Loucy (cell line): ENCODE measurements at regions not wholly inside any gene's neighbourhood (a gene's known extent, or its start where the extent isn't known, plus 50 kb on each side); places are given as distances from the start of the nearest gene placed in this dataset.
"Not testable (repeated sequence)": the region's sequence is repeated elsewhere in the genome, so short reads cannot be mapped to it uniquely, and the experiment has no call there.

ENCODE experiments used
- H2AFZ ChIP-seq: fragments of 200-600 bp; sonication (generic); 2 replicates; pipeline ENCODE4 v1.6.0; 2016; ENCODE audit warnings: antibody characterized with exemption, mild to moderate bottlenecking, low read length, moderate library complexity
- H3F3A ChIP-seq: fragments of 200-600 bp; 2 replicates; pipeline ENCODE4 v1.6.0; 2016; ENCODE audit warnings: antibody characterized with exemption, low read depth, mild to moderate bottlenecking
- H3K27me3 ChIP-seq: fragments of 200-600 bp; sonication (generic); 2 replicates; pipeline ENCODE4 v1.6.1; 2014; ENCODE audit warnings: low read length, mild to moderate bottlenecking; ENCODE audit not compliant: insufficient read depth, poor library complexity, severe bottlenecking
- H3K36me3 ChIP-seq: fragments of 200-600 bp; sonication (generic); 2 replicates; pipeline ENCODE4 v1.6.1; 2016; ENCODE audit warnings: low read length; ENCODE audit not compliant: insufficient read depth
- H3K4me1 ChIP-seq: fragments of 200-600 bp; sonication (generic); 2 replicates; pipeline ENCODE4 v1.5.1; 2014; ENCODE audit warnings: low read length, mild to moderate bottlenecking; ENCODE audit not compliant: insufficient read depth, poor library complexity, severe bottlenecking
- H3K4me2 ChIP-seq: fragments of 200-600 bp; sonication (generic); 2 replicates; pipeline ENCODE4 v1.6.0; 2014; ENCODE audit warnings: antibody characterized with exemption, low read length, low read depth, mild to moderate bottlenecking; ENCODE audit not compliant: poor library complexity, severe bottlenecking
- H3K4me3 ChIP-seq: fragments of 200-600 bp; sonication (generic); 2 replicates; pipeline ENCODE4 v1.5.1; 2014; ENCODE audit warnings: low read length, mild to moderate bottlenecking, mixed read lengths; ENCODE audit not compliant: poor library complexity, severe bottlenecking
- H3K79me2 ChIP-seq: fragments of 200-600 bp; sonication (generic); 2 replicates; pipeline ENCODE4 v1.6.1; 2014; ENCODE audit warnings: low read length; ENCODE audit not compliant: insufficient read depth
- H3K9ac ChIP-seq: fragments of 200-600 bp; sonication (generic); 2 replicates; pipeline ENCODE4 v1.6.0; 2014; ENCODE audit warnings: mild to moderate bottlenecking, low read depth, low read length, moderate library complexity; ENCODE audit not compliant: poor library complexity, severe bottlenecking
- H3K9me2 ChIP-seq: fragments of 200-600 bp; sonication (generic); replicated peaks from 2 replicates; pipeline ENCODE4 v1.6.1; 2016; ENCODE audit warnings: low read depth, low read length, mixed read lengths
- H3K9me3 ChIP-seq: fragments of 200-600 bp; sonication (generic); 2 replicates; pipeline ENCODE4 v1.6.1; 2014; ENCODE audit warnings: mild to moderate bottlenecking, antibody characterized with exemption, low read length, low read depth; ENCODE audit not compliant: insufficient read depth
- H4K20me1 ChIP-seq: fragments of 200-600 bp; sonication (generic); 2 replicates; pipeline ENCODE4 v1.6.0; 2014; ENCODE audit warnings: antibody characterized with exemption, low read length, mild to moderate bottlenecking; ENCODE audit not compliant: insufficient read depth, poor library complexity, severe bottlenecking
- TF ChIP-seq, protein P1 (sequence below): fragments of 200-600 bp; sonication (generic); conservative IDR thresholded peaks from 2 replicates; pipeline ENCODE4 v1.5.1; 2014; ENCODE audit warnings: mild to moderate bottlenecking, antibody characterized with exemption, low read length

DNA sequence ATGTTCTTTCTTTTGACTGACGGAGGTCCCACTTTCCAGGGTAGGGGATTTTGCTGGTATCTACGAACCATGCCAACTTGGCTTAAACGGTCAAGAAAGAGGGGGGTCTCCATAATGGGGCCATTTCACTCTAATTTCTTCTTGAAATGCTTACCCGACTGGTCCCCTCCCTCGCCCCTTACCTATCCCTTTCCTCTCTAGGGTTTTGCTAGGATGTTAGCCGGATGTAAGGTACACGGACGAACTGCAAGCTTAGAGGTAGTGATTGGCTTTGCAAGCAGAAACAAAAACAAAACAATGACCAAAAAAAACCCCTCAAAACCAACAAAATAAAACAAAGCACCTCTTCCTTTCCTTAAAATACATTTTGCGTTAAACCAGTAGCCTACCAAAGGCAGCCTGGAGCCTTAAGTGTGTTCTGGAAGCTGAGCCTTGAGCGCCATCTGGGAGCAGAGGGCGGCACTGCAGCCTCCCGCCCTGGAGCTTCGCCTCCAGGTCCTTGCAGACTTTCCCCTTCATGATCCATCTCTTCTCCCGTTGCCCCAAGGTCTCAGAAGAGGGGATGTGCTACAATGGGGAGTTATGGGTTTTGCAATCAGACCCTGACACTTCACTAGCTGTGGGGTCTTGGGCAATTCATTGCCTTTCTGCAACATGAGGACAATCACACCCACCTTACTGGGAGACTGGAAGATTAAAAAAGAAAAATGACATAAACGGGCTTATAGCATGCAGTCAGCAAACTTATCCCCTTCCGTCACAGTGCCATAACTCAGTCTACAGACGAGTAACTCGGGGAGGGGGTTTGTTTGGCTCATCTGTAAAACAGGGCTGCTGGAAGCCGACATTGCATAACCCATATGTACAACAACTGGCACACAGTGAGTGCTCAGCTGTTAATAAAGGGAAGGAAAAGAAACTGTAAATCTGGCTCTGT is 125.9 kb upstream of the RRN3 start:
- TF ChIP-seq, protein P1, sequence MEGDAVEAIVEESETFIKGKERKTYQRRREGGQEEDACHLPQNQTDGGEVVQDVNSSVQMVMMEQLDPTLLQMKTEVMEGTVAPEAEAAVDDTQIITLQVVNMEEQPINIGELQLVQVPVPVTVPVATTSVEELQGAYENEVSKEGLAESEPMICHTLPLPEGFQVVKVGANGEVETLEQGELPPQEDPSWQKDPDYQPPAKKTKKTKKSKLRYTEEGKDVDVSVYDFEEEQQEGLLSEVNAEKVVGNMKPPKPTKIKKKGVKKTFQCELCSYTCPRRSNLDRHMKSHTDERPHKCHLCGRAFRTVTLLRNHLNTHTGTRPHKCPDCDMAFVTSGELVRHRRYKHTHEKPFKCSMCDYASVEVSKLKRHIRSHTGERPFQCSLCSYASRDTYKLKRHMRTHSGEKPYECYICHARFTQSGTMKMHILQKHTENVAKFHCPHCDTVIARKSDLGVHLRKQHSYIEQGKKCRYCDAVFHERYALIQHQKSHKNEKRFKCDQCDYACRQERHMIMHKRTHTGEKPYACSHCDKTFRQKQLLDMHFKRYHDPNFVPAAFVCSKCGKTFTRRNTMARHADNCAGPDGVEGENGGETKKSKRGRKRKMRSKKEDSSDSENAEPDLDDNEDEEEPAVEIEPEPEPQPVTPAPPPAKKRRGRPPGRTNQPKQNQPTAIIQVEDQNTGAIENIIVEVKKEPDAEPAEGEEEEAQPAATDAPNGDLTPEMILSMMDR, result peak; percentile 56
- not testable (repeated sequence) for H3F3A ChIP-seq, H3K9me2 ChIP-seq, H3K27me3 ChIP-seq, H3K4me2 ChIP-seq, H4K20me1 ChIP-seq, H2AFZ ChIP-seq, H3K79me2 ChIP-seq, H3K9me3 ChIP-seq, H3K4me3 ChIP-seq, H3K36me3 ChIP-seq, H3K9ac ChIP-seq, H3K4me1 ChIP-seq

DNA sequence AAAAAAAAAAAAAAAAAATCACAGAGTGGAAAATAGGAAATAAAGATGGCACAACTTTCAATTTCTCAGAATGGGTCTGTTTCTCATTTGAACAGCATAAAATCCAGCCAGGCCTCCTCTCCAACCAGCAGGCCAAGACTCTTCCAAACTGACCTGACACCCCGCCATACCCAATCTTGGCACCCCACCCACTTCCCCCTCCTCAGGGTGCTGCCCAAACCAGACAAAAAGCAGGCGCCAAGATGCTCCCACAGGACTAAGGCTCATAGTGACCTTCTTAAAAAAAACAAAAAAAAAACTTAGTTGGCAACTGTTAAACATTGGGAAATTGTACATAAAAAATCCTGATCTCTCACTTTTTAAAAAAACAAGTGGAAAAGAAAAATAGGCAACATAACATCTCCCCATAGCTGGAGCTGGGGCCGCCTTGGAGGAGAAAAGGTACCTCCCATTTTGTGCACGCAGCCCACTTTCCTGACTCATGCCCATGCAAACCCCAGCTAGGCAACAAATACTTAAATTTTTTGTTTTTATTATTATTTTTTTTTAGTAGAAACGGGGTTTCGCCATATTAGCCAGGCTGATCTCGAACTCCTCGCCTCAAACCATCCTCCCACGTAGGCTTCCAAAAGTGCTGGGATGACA is 124.9 kb upstream of the RRN3 start:
- H3K9ac ChIP-seq, H3K9me2 ChIP-seq, H2AFZ ChIP-seq, H4K20me1 ChIP-seq, H3F3A ChIP-seq, H3K9me3 ChIP-seq, H3K4me2 ChIP-seq, H3K79me2 ChIP-seq, H3K4me3 ChIP-seq, H3K36me3 ChIP-seq, H3K4me1 ChIP-seq, H3K27me3 ChIP-seq: not testable (repeated sequence)

DNA sequence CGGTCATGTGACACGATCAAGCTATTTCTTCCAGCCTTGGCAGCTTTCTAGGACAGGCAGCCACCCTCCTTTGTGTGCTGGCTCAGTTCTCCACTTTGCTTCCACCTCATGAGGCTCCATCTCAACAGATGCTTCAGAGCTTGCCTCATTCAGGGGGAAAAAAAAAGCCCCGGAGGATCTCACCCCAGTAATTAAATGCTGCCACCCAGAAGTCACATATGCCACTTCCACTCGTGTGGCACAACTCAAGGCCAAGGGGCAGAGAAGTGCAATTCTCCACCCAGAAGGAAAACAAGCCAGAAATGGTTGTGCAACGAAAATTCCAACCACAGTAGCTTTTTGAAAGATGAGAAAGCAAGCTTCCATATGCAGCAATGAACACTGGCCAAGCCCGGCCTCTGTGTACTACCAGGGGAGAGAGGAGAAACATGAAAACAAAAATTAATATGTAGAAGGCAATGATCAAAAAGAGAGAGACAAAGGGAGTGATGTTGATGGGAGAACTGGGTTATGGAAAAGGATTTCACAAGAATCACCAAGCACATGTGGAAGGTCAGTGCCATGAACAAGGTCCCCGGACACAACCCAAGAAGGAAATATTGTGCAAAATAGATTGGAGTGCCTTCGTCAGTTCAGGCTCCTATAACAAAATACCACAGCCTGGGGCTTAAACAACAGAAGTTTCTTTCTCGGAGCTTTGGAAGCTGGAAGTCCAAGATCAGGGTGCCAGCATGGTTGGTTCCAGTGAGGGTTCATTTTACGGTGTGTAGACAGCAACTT is 113.3 kb upstream of the RRN3 start:
- H3K79me2 ChIP-seq, H3K9ac ChIP-seq, H3F3A ChIP-seq, H3K4me2 ChIP-seq, H3K9me2 ChIP-seq, H4K20me1 ChIP-seq, H2AFZ ChIP-seq, H3K4me3 ChIP-seq, H3K36me3 ChIP-seq, H3K9me3 ChIP-seq, H3K4me1 ChIP-seq, H3K27me3 ChIP-seq: not testable (repeated sequence)

DNA sequence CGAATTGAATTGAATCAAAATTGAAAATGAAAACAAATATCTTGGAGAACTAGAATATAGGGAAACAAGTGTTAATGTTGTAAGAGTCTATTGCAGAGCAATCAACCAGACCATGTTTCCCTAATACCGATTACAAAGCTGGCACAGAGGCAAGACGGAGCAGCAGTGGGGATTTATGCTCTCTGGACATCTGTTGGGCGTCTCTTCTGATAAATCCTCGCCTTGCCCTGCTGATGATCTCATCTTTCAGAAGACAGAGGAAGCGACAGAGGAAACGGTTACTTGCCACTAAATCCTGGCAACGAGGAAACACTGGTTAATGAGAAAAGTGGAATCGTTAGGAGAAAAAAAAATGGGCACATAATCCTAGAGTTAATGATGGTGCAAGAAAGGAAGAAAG is 112.4 kb upstream of the RRN3 start:
- H4K20me1 ChIP-seq, H3K27me3 ChIP-seq, H2AFZ ChIP-seq, H3K4me2 ChIP-seq, H3K9me2 ChIP-seq, H3K4me3 ChIP-seq, H3K9me3 ChIP-seq, H3K79me2 ChIP-seq, H3K36me3 ChIP-seq, H3K9ac ChIP-seq, H3F3A ChIP-seq, H3K4me1 ChIP-seq: not testable (repeated sequence)

DNA sequence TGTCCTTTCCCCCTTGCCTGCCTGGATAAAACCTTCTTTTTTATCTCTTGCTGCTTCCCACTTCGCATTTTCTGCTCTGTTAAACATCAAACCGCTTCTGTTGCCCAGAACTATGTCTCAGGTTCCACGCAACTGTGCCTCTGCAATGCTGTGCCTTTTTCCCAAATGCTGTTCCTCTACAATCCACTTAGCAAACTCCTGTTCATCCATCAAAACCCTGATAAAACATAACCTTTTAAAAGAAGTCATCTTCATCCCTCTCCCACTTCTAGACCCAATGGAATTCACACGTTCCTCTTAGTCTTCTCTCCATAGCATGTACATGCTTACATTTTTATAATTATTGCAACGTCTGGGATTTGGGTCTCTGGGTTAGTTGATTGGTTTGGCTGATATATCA is 111.9 kb upstream of the RRN3 start:
- not testable (repeated sequence) for H3K36me3 ChIP-seq, H3K9me3 ChIP-seq, H3K27me3 ChIP-seq, H3K9me2 ChIP-seq, H2AFZ ChIP-seq, H3K4me1 ChIP-seq, H4K20me1 ChIP-seq, H3K9ac ChIP-seq, H3K4me3 ChIP-seq, H3K4me2 ChIP-seq, H3K79me2 ChIP-seq, H3F3A ChIP-seq

DNA sequence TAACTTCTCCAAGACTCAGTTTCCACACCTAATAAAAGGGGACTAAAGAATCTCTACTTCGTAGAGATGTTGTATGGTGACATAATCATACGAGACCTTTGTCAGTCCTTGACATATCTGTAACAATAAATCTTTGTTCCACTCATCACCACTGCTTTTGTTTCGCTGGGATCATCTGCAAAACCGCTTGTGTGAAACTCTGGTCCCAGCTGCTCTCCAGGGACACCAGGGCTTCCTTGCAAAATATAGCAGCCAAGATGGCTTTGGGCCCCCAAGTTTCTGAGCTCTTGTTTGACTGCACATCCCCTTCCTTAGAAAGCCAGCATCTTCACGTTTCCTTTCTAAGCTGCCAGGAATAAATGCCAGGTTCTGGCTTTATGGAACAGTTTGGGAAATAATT is 110.5 kb upstream of the RRN3 start:
- not testable (repeated sequence) for H3F3A ChIP-seq, H3K4me1 ChIP-seq, H3K36me3 ChIP-seq, H3K27me3 ChIP-seq, H3K4me2 ChIP-seq, H3K9ac ChIP-seq, H2AFZ ChIP-seq, H3K9me3 ChIP-seq, H3K4me3 ChIP-seq, H4K20me1 ChIP-seq, H3K9me2 ChIP-seq, H3K79me2 ChIP-seq
